ENCODE measurements at regions not wholly inside any gene's neighbourhood (a gene's known extent, or its start where the extent isn't known, plus 50 kb on each side); places are given as distances from the start of the nearest gene placed in this dataset.
"Not testable (repeated sequence)": the region's sequence is repeated elsewhere in the genome, so short reads cannot be mapped to it uniquely, and the experiment has no call there.

GRCh38 chr9:82761027-82761426 is 301.9 kb downstream of the RASEF start:
- DNase-seq = peak; percentile 85

- DNase-seq = no peak
Measured at GRCh38 chr9:82761956-82762355, 301.0 kb downstream of the RASEF start.

GRCh38 chr9:82763656-82764055 is 299.3 kb downstream of the RASEF start:
- DNase-seq = peak; percentile 68

- peak; percentile 84 for DNase-seq
Measured at GRCh38 chr9:82764061-82764668, 298.8 kb downstream of the RASEF start.

- DNase-seq = not testable (repeated sequence)
Measured at GRCh38 chr9:82774707-82775231, 288.2 kb downstream of the RASEF start.

- no peak for DNase-seq
Measured at GRCh38 chr9:82776508-82776907, 286.4 kb downstream of the RASEF start.

- no peak for DNase-seq
Measured at GRCh38 chr9:82777366-82777765, 285.6 kb downstream of the RASEF start.

GRCh38 chr9:82778923-82779322 is 284.0 kb downstream of the RASEF start:
- not testable (repeated sequence) for DNase-seq

- DNase-seq = no peak
Measured at GRCh38 chr9:82780017-82780416, 282.9 kb downstream of the RASEF start.

GRCh38 chr9:82781921-82782392 is 281.0 kb downstream of the RASEF start:
- peak; percentile 35 for DNase-seq

GRCh38 chr9:82783045-82783444 is 279.9 kb downstream of the RASEF start:
- DNase-seq = no peak

- no peak for DNase-seq
Measured at GRCh38 chr9:82784589-82784988, 278.4 kb downstream of the RASEF start.

- DNase-seq = no peak
Measured at GRCh38 chr9:82789155-82789824, 273.7 kb downstream of the RASEF start.

GRCh38 chr9:82790875-82791274 is 272.1 kb downstream of the RASEF start:
- no peak for DNase-seq

GRCh38 chr9:82791692-82792091 is 271.2 kb downstream of the RASEF start:
- no peak for DNase-seq

GRCh38 chr9:82797534-82797933 is 265.4 kb downstream of the RASEF start:
- peak; percentile 5 for DNase-seq

- DNase-seq = no peak
Measured at GRCh38 chr9:82799286-82799685, 263.7 kb downstream of the RASEF start.

GRCh38 chr9:82805027-82805426 is 257.9 kb downstream of the RASEF start:
- DNase-seq = no peak

GRCh38 chr9:82808478-82808877 is 254.5 kb downstream of the RASEF start:
- no peak for DNase-seq

- DNase-seq = peak; percentile 12
Measured at GRCh38 chr9:82810915-82811314, 252.0 kb downstream of the RASEF start.

GRCh38 chr9:82819260-82819659 is 243.7 kb downstream of the RASEF start:
- DNase-seq = no peak

GRCh38 chr9:82820186-82820585 is 242.8 kb downstream of the RASEF start:
- no peak for DNase-seq

- DNase-seq = peak; percentile 41
Measured at GRCh38 chr9:82829818-82830217, 233.1 kb downstream of the RASEF start.

- no peak for DNase-seq
Measured at GRCh38 chr9:82865524-82865923, 197.4 kb downstream of the RASEF start.

Measured in NCI-H146 (cell line).